Smooth muscle cell (in vitro differentiated cells): ENCODE measurements at regions not wholly inside any gene's neighbourhood (a gene's known extent, or its start where the extent isn't known, plus 50 kb on each side); places are given as distances from the start of the nearest gene placed in this dataset.

Source experiments
- DNase-seq: peaks from one replicate; lab custom pipeline; 2025; ENCODE audit not compliant: unreplicated experiment; lab: John Stamatoyannopoulos, UW
- H2AFZ ChIP-seq: fragments of 200-600 bp; sonication (generic); 2 replicates; pipeline ENCODE4 v1.6.0; 2016; ENCODE audit warnings: antibody characterized with exemption, low read depth, mild to moderate bottlenecking
- H3F3A ChIP-seq: fragments of 200-600 bp; sonication (generic); 2 replicates; pipeline ENCODE4 v1.6.0; 2017; ENCODE audit warnings: antibody characterized with exemption, low read depth
- H3K27ac ChIP-seq: fragments of 200-600 bp; sonication (generic); 2 replicates; pipeline ENCODE4 v1.5.1; 2016; ENCODE audit warnings: low read depth, mild to moderate bottlenecking
- H3K27me3 ChIP-seq: fragments of 200-600 bp; sonication (generic); 2 replicates; pipeline ENCODE4 v1.6.1; 2016; ENCODE audit warnings: low read depth, mild to moderate bottlenecking
- H3K36me3 ChIP-seq: fragments of 200-600 bp; sonication (generic); 2 replicates; pipeline ENCODE4 v1.5.1; 2016; ENCODE audit warnings: low read depth
- H3K4me1 ChIP-seq: fragments of 200-600 bp; sonication (generic); 2 replicates; pipeline ENCODE4 v1.5.1; 2016; ENCODE audit warnings: low read depth
- H3K4me2 ChIP-seq: fragments of 200-600 bp; sonication (generic); 2 replicates; pipeline ENCODE4 v1.6.0; 2016; ENCODE audit warnings: mild to moderate bottlenecking
- H3K4me3 ChIP-seq: fragments of 200-600 bp; sonication (generic); 2 replicates; pipeline ENCODE4 v1.5.1; 2016; ENCODE audit warnings: mild to moderate bottlenecking
- H3K79me2 ChIP-seq: fragments of 200-600 bp; sonication (generic); 2 replicates; pipeline ENCODE4 v1.6.0; 2016; ENCODE audit warnings: low read depth, mild to moderate bottlenecking
- H3K9ac ChIP-seq: fragments of 200-600 bp; sonication (generic); 2 replicates; pipeline ENCODE4 v1.6.0; 2016; ENCODE audit warnings: low read depth
- H3K9me3 ChIP-seq: fragments of 200-600 bp; sonication (generic); replicated peaks from 2 replicates; pipeline ENCODE4 v1.5.1; 2016; ENCODE audit warnings: low read depth
- H4K20me1 ChIP-seq: fragments of 200-600 bp; sonication (generic); 2 replicates; pipeline ENCODE4 v1.6.0; 2016; ENCODE audit warnings: low read depth
- CTCF ChIP-seq: fragments of 200-600 bp; sonication (generic); IDR thresholded peaks from 2 replicates; pipeline ENCODE4 v1.5.1; 2017; ENCODE audit warnings: borderline replicate concordance, mild to moderate bottlenecking, antibody characterized with exemption; ENCODE audit not compliant: insufficient read depth, poor library complexity, severe bottlenecking
- WGBS: methylation state at CpG from one replicate; pipeline ENCODE4 v1.1.7; 2016; ENCODE audit warnings: low lambda C conversion rate; 5-methylcytosine and 5-hydroxymethylcytosine counted together

- Histone ChIP-seq H3K9me3 (peaks cover 4% of the 10 kb centered on the region), H3K27me3 (no peaks in the 10 kb centered on the region), H3K4me2 (peak overlapping the region; percentile 24), H3K9ac (no peak overlapping the region), H3K36me3 (peaks cover 4% of the 10 kb centered on the region), H3F3A (peaks cover 3% of the 10 kb centered on the region), H3K4me3 (no peak overlapping the region), H4K20me1 (no peaks in the 10 kb centered on the region), H2AFZ (peak overlapping the region; percentile 42), H3K4me1 (no peaks in the 10 kb centered on the region), H3K27ac (peak overlapping the region; percentile 58), H3K79me2 (no peaks in the 10 kb centered on the region)
- WGBS: 88% methylated on average over 3 of the region's 3 CpGs
- TF ChIP-seq CTCF: no peak
- DNase-seq: no peak
These were observed 69.6 kb upstream of the COL1A2 start for GRCh38 chr7:94325122-94325475.

GRCh38 chr7:94330269-94331020 is 64.2 kb upstream of the COL1A2 start:
- WGBS: 69% methylated on average over 7 of the region's 7 CpGs
- TF ChIP-seq CTCF: no peak
- H4K20me1 ChIP-seq: no peaks in the 10 kb centered on the region
- peaks cover 9% of the 10 kb centered on the region for H3F3A ChIP-seq
- DNase-seq: no peak
- no peaks in the 10 kb centered on the region for H3K79me2 ChIP-seq
- peak overlapping the region; percentile 11 for H3K4me2 ChIP-seq
- H3K27me3 ChIP-seq: no peaks in the 10 kb centered on the region
- no peaks in the 10 kb centered on the region for H3K9me3 ChIP-seq
- no peaks in the 10 kb centered on the region for H3K36me3 ChIP-seq
- H3K9ac ChIP-seq: no peak overlapping the region
- H3K4me3 ChIP-seq: no peak overlapping the region
- peaks cover 16% of the 10 kb centered on the region for H3K4me1 ChIP-seq
- peak overlapping the region; percentile 46 for H3K27ac ChIP-seq
- H2AFZ ChIP-seq: no peak overlapping the region

GRCh38 chr7:94332571-94332970 is 62.1 kb upstream of the COL1A2 start:
- H2AFZ ChIP-seq: no peak overlapping the region
- H3K79me2 ChIP-seq: no peaks in the 10 kb centered on the region
- no peak for DNase-seq
- no peaks in the 10 kb centered on the region for H4K20me1 ChIP-seq
- no peak overlapping the region for H3K4me3 ChIP-seq
- peak overlapping the region; percentile 81 for H3K27ac ChIP-seq
- H3K9ac ChIP-seq: no peak overlapping the region
- no peaks in the 10 kb centered on the region for H3K9me3 ChIP-seq
- no peaks in the 10 kb centered on the region for H3K36me3 ChIP-seq
- peaks cover 16% of the 10 kb centered on the region for H3K4me1 ChIP-seq
- no peak for TF ChIP-seq CTCF
- no peaks in the 10 kb centered on the region for H3K27me3 ChIP-seq
- WGBS: 92% methylated on average over 2 of the region's 2 CpGs
- peaks cover 9% of the 10 kb centered on the region for H3F3A ChIP-seq
- H3K4me2 ChIP-seq: no peak overlapping the region

GRCh38 chr7:94333810-94334209 is 60.9 kb upstream of the COL1A2 start:
- Histone ChIP-seq H3K27ac (peak overlapping the region; percentile 81), H3K27me3 (no peaks in the 10 kb centered on the region), H3K79me2 (peaks cover 4% of the 10 kb centered on the region), H3K9ac (no peak overlapping the region), H3K9me3 (no peaks in the 10 kb centered on the region), H3K4me3 (no peak overlapping the region), H4K20me1 (no peaks in the 10 kb centered on the region), H3K4me1 (peaks cover 18% of the 10 kb centered on the region), H3K36me3 (no peaks in the 10 kb centered on the region), H3F3A (peaks cover 9% of the 10 kb centered on the region), H2AFZ (no peak overlapping the region), H3K4me2 (peak overlapping the region; percentile 57)
- no peak for TF ChIP-seq CTCF
- no peak for DNase-seq
